ENCODE measurements at regions not wholly inside any gene's neighbourhood (a gene's known extent, or its start where the extent isn't known, plus 50 kb on each side); places are given as distances from the start of the nearest gene placed in this dataset.

GRCh38 chr18:70489986-70490933 lies 201.4 kb downstream of the SOCS6 start:
- DNase-seq: peak; percentile 2

DNA sequence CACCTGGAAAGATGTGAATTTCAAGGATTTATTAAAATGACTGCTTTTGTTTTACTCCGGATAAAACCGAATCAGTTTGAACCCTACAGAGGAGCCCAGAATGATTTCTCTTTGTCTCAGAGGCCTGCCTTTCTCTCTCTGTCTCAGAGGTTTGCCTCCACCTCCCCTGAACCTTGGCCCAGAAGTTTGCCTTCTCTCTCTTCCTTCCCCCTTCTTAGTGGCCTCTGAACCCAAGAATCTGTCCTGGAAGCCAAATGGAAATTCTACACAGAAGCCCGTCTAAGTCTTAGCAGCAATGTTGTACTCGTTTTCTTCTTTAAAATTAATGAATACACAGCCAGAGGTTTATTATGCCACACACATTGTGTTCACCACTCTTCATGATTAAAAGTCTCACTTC lies 200.7 kb downstream of the SOCS6 start:
- no peak for DNase-seq

GRCh38 chr18:70469916-70470315 lies 181.1 kb downstream of the SOCS6 start:
- no peak for DNase-seq

DNA sequence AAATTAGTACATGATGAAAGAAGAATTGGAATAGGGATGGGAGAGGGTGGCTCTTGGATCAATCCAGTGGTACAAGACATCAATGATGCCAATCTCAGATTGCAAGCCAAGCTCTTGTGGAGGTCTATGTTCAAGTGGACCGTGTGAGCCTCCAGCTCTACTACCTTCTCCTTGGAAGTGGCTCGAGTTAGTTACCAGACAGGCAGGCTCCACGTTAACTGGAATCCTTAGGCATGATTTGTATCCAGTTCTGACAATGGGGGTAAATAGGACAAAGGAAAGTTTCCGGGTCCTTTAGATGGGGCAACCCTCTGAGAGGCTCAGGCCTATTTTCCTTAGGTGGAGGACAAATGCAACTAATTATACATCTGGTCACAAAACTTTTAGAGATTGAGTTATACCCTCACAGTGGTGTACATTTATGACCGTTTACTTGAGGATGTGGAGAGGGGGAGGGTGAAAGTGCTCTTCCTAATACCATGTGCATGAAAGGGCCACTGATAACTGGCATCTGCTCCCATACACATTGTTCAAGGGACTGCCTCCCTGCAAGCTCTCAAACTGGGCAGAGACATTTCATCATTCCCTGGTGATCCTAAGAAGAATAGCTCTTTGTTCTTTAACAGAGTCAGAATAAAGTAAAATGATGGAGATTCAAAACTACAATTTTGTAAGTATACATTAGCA lies 180.2 kb downstream of the SOCS6 start:
- DNase-seq: no peak

DNA sequence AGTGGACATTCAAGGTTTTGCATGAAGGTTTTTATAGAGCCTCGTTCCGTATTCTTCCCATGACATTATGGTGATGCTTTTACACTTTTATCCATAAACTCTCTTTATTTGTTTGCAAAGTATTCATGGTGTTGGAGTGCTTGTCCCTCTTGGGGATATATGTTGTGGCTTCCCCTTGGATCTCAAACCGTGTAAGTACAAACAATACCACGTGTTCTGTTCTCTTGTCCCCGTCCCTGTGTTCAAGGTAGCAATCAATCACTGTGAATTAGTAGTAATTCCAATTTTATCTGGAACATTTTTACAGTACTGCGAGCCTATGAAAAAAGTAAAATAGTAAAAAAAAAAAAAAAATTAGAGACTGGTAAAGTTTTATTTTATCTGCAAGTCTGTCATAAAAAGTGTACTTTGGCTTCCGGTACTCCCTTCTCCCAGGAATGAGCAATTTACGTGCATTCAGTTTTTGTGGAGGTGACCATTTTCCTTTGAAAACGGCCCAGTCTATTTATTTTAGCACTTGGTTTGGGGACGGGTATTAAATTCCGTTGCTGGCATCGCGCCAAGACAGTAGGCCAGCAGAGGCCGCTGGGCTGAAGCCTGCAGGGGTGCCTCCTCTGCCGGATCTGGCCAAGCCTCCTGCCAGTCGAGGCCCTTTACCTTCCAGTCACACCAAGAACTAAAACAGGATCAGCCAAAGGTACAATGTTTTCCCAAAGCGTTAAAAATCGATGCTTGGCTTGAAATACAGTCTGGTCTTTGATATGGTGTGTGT lies 175.7 kb downstream of the SOCS6 start:
- DNase-seq: peak; percentile 1

- no peak for DNase-seq
These were observed 174.2 kb downstream of the SOCS6 start for GRCh38 chr18:70463085-70463484.

DNA sequence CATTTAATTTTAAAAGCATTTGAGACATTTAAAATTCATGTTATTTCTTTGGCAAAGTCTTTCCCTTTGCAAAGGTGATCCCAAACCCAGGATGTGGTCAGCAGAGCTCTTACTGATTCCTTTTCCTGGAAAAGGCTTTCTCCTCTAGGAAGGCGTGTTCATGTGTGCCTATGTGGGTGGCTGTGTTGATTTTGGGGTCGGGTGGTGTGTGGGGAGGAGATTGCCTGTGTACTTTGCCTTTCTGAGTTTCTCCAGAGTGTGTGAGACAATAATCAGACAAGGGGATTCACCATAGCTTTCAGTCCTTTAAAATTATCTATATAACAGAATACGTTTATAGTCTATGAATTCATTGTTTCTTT lies 173.2 kb downstream of the SOCS6 start:
- DNase-seq: no peak

DNA sequence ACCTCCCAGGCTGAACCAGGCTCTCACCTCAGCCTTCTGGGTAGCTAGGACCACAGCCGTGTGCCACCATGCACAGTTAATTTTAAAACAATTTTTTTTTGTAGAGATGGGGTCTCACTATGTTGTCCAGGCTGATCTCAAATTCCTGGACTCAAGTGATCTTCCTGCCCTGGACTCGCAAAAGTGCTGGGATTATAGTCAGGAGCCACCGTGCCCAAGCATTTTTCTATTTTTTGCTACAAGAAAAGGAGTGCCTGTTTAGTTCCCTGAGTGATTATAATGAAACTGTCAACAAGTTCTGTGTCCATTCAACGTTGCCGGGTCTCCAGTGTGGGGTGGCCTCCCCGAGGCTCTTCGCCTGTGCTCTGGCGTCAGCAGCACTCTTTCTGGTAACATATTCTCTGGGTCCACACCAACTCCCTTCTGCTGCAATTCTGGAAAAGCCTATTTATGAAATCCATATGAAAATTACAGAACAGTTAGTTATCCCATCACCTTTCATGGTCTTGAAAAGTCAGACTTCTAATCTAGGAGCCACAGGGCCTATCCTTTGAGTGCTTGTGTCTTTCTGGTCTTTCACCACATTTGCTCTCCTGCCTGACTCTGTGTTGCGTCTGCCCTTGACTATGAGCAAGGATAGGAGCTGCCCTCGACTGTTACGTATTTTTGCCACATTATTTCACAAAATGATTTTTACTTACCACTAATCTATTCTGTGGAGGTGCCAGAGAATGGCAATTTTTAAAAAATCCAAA lies 172.7 kb downstream of the SOCS6 start:
- DNase-seq: no peak

DNA sequence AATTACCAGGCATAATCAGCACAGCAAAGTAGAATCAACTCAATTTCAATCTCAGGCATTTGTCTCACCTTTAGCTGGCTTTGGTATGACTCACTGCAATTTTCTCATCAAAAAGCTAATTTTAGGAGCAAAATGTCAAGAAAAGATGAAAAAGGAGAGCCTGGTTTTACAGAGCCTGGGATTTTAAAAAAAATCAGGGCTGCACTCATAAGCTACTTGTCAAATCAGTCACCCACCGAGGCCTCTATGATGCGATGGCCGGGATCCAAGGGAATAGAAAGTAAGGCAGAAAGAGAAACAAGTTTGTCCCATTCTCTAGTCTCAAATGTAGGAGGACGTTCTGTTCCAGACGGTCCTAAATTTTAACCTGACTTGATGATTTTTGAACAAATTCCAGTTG lies 170.9 kb downstream of the SOCS6 start:
- no peak for DNase-seq

DNA sequence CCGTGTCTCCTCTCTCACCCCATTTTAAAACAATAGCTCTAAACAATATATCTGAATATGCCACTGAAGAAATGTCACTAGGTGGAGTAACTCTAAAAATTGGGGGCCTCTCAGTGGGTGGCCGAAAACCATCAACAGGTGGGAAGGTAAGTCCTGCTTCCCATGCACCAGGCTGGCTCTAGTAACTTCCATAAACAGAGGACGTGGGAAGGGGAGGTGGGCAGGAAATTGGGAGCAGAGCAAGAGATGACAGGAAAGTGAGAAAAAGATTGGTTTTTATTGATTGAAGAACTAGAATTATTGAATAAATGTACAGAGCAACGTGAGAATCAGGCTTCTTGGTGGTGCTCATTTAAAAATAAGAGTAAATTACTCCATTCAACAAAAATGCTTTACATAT lies 170.4 kb downstream of the SOCS6 start:
- DNase-seq: no peak

GRCh38 chr18:70457788-70458187 lies 168.9 kb downstream of the SOCS6 start:
- no peak for DNase-seq

DNA sequence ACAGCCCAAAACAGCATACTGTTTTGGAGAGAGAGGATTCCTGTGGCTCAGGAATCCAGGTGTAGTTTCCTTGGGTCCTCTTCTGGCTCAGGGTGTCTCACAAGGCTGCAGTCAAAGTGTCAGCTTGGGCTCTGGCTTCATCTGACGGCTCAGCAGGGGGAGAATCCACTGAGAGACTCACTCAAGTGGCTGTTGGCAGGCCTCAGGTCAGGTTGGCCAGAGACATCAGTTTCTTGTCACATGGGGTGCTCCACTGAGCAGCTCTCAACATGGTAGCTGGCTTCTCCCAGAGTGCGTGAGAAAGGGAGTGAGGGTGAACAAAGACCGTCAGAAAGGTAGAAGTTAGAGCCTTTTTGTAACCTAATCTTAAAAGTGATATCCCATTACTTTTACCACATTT lies 168.4 kb downstream of the SOCS6 start:
- no peak for DNase-seq

GRCh38 chr18:70456376-70456775 lies 167.5 kb downstream of the SOCS6 start:
- no peak for DNase-seq

- no peak for DNase-seq
These were observed 166.9 kb downstream of the SOCS6 start for GRCh38 chr18:70455731-70456130.

DNA sequence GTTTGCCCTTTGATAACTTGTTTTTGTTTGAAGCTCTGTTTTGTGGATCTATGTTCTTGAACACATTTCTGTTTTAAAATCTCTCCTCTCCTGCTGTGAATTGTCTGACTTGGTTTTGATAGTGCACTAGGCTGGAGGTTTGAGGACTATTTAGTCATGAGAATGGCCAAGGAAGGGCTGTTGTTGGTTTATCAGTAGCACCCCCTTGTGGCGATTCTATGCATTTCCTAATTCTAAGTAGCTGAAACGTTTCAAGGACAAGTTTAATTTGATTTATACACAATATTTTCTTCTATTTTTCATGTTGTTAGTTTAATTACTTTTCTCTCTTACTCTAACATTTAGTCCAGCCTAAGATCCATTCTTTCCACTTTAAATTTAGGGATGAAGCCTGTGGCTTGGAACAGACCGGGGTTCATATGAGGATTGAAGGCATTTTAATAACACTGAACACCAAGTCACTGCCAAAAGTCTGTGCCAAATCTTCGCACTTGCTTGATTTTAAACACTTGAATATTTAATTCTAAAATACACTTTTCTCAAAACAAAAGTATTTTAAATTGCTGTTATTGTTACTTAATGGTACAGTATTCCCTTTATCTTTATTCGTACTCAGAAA lies 166.0 kb downstream of the SOCS6 start:
- DNase-seq: peak; percentile 0

- no peak for DNase-seq
These were observed 164.4 kb downstream of the SOCS6 start for GRCh38 chr18:70453058-70453775.

- no peak for DNase-seq
These were observed 163.7 kb downstream of the SOCS6 start for GRCh38 chr18:70452501-70452900.

DNA sequence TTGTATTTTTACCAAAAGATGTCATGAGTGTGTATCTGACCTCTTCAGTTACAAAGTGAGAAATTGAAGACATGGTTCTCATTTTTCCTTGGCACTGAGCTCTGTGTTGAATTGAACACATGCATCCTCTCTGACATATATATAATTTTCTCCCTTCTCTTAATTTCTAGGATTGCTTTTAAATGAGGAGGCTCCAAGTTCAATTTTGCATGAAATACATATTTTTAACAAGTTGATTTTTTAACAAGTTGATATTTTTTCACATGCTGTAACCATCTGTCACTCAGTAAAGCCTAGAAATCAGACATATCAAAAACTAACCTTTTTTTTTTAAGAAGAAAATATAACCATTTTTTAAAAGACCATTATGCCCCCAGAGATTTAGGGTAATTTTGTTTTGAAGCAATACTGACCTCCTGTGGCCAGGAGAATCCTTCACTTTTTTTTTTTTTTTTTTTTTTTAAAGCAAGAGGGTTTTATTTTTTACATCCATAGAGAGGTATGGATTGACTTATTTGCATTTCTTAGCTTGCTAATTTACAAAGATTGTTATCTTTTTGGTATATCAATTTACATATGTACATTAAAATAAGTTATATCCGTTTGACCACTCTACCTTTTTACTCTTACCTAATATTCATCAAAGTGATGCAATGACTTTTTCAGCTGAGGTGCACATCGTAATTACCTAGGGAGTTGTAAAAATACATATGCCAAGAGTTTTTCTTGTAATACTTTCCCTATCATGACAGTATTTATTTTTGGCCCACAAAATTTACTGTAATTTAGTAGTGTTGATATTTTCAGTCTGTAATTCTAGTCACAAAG lies 161.8 kb downstream of the SOCS6 start:
- DNase-seq: no peak

GRCh38 chr18:70448588-70448987 lies 159.7 kb downstream of the SOCS6 start:
- no peak for DNase-seq

GRCh38 chr18:70446063-70446462 lies 157.2 kb downstream of the SOCS6 start:
- DNase-seq: no peak

- no peak for DNase-seq
These were observed 154.1 kb downstream of the SOCS6 start for GRCh38 chr18:70442933-70443332.

Data from NCI-H2029 treated with DMSO at 0.1 percent for 48 hours (cell line).